H1 (cell line): ENCODE measurements at regions not wholly inside any gene's neighbourhood (a gene's known extent, or its start where the extent isn't known, plus 50 kb on each side); places are given as distances from the start of the nearest gene placed in this dataset.

Experiments used
- NANOG ChIP-seq: IDR thresholded peaks from 2 replicates; pipeline ENCODE4 v1.6.1; 2011; ENCODE audit warnings: low read length, low read depth, mild to moderate bottlenecking, inconsistent platforms; ENCODE audit not compliant: insufficient read depth, poor library complexity, severe bottlenecking

DNA sequence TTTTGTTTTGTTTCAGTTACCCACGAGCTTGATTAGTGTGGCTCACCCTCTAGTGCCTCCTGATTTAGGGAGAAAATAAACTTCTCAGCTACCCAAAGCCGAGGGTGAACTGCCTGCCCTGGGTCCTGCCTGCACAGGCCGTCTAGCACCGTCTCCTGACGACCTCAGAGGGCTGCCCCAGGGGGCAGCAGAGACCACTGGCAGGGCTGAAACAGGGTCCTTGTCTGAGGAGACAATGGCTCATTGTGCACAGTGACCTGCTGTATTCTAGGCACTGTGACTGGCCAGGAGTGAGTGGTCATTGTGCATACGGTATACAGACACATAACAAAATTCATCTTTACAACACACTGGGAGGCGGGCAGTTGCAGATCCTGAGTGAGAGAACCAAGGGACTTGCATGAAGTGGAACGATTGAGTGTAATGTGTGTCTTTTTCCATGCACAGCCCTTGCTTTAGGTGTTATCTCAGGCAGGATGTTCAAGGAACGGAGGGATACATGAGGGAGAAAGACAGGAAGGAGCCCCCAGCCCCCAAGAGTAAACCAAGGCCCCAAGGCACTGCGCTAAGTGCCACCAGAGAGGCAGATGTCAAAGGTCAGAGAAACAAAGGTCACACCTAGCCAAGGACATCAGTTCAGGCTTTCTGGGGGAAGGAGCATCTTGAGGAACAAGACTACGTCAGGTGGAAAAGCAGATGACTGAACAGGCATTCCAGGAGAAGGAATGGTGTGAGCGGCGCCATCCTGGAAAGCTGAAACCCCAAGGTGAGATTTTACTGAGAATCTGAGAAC lies 421.3 kb downstream of the LPIN1 start (continued):
- no peak for TF ChIP-seq NANOG
- TF ChIP-seq, all 59 proteins: peak for 2
